HCT116 (cell line): ENCODE measurements at regions not wholly inside any gene's neighbourhood (a gene's known extent, or its start where the extent isn't known, plus 50 kb on each side); places are given as distances from the start of the nearest gene placed in this dataset.

Experiments
- ATAC-seq: fragments of 200-7000 bp; cut with Tn5 transposase; 2 replicates; pipeline ENCODE4 v1.9.1; 2020; ENCODE audit warnings: mild to moderate bottlenecking, moderate library complexity
- BruUV-seq: library from RNA; stranded (reverse); fragments of 400-500 nt; replicated peaks from 2 replicates; lab custom pipeline; 2021; lab: Mats Ljungman, UMichigan
- CTCF ChIA-PET: fragments of 300-600 bp; sonication (Branson Sonifier 250); formaldehyde crosslinking; loops from one replicate; lab custom pipeline; 2021; ENCODE audit warnings: antibody characterized with exemption; lab: Charles Lee
- POLR2A ChIA-PET: fragments of 300-600, 350-600 bp; sonication (Branson Sonifier 250); formaldehyde crosslinking; loops from one replicate; lab custom pipeline; 2021; ENCODE audit warnings: antibody characterized with exemption; lab: Charles Lee
- RAD21 ChIA-PET, 2 experiments: fragments of 300-600 bp; sonication (Branson Sonifier 250); formaldehyde crosslinking; loops; one replicate each; lab custom pipeline; 2023; ENCODE audit warnings: low total read pairs in 2 of 2; ENCODE audit not compliant: uncharacterized antibody in 2 of 2, unreplicated experiment in 2 of 2, low non-redundant PET in 1 of 2; lab: Charles Lee
- DNase-seq: peaks from one replicate; pipeline ENCODE4 v3.0.0-alpha.2; 2010; ENCODE audit warnings: low read depth, low spot score
- H2AFZ ChIP-seq: fragments of 200-600 bp; shearing (Covaris generic), sonication (generic); 2 replicates; pipeline ENCODE4 v1.6.1; 2017; ENCODE audit warnings: low read depth, mixed run types, mixed read lengths, antibody characterized with exemption, low read length; ENCODE audit not compliant: poor library complexity, severe bottlenecking
- H3K27ac ChIP-seq: 2 replicates; pipeline ENCODE4 v1.5.1; 2012; ENCODE audit warnings: low read depth, low read length
- H3K27me3 ChIP-seq: fragments of 200-600 bp; sonication (generic); 2 replicates; pipeline ENCODE4 v1.6.1; 2016; ENCODE audit warnings: mixed run types, low read length, mixed read lengths; ENCODE audit not compliant: insufficient read depth
- H3K36me3 ChIP-seq, 2 experiments: fragments of 200-500 bp in 1 of 2; fragments of 200-600 bp in 1 of 2; sonication (Bioruptor generic) in 1 of 2; sonication (generic) in 1 of 2; 2 replicates each; pipeline versions ENCODE4 v1.5.1 to v1.6.1; 2014 to 2016; ENCODE audit warnings: low read length in 2 of 2, inconsistent platforms in 1 of 2, mixed read lengths in 1 of 2, mixed run types in 1 of 2; ENCODE audit not compliant: insufficient read depth in 2 of 2, control insufficient read depth in 1 of 2
- H3K4me1 ChIP-seq, 2 experiments: fragments of 200-600 bp in 1 of 2; sonication (generic) in 1 of 2; 2 replicates each; pipeline versions ENCODE4 v1.5.1 to v1.6.1; 2012 to 2017; ENCODE audit warnings: low read length in 2 of 2, inconsistent platforms in 1 of 2, mild to moderate bottlenecking in 1 of 2, mixed read lengths in 1 of 2, mixed run types in 1 of 2, moderate library complexity in 1 of 2; ENCODE audit not compliant: insufficient read depth in 2 of 2, control insufficient read depth in 1 of 2
- H3K4me2 ChIP-seq: fragments of 200-600 bp; sonication (generic); 2 replicates; pipeline ENCODE4 v1.6.1; 2017; ENCODE audit warnings: mixed run types, low read length, mixed read lengths
- H3K4me3 ChIP-seq, 2 experiments: fragments of 200-600 bp in 1 of 2; sonication (generic) in 1 of 2; replicated peaks in 1 of 2; 2 replicates each; pipeline ENCODE4 v1.5.1; 2011 to 2016; ENCODE audit warnings: low read length in 2 of 2, control low read depth in 1 of 2, low read depth in 1 of 2, mild to moderate bottlenecking in 1 of 2, mixed read lengths in 1 of 2, mixed run types in 1 of 2
- H3K79me2 ChIP-seq: fragments of 200-600 bp; sonication (generic); 2 replicates; pipeline ENCODE4 v1.6.1; 2017; ENCODE audit warnings: mild to moderate bottlenecking, mixed run types, low read length, moderate library complexity, mixed read lengths; ENCODE audit not compliant: insufficient read depth
- H3K9ac ChIP-seq: fragments of 200-600 bp; sonication (generic); 2 replicates; pipeline ENCODE4 v1.6.1; 2016; ENCODE audit warnings: low read length, mixed read lengths
- H3K9me2 ChIP-seq: fragments of 200-600 bp; sonication (generic), shearing (Covaris generic); 2 replicates; pipeline ENCODE4 v1.6.1; 2017; ENCODE audit warnings: mixed run types, mild to moderate bottlenecking, moderate library complexity; ENCODE audit not compliant: insufficient read depth
- H3K9me3 ChIP-seq, 2 experiments: fragments of 200-500 bp in 1 of 2; fragments of 200-600 bp in 1 of 2; sonication (Bioruptor generic) in 1 of 2; sonication (generic) in 1 of 2; 2 replicates each; pipeline ENCODE4 v1.6.1; 2014 to 2017; ENCODE audit warnings: low read length in 2 of 2, mixed read lengths in 2 of 2, inconsistent platforms in 1 of 2, low read depth in 1 of 2, mild to moderate bottlenecking in 1 of 2, mixed run types in 1 of 2, moderate library complexity in 1 of 2; ENCODE audit not compliant: control insufficient read depth in 1 of 2, insufficient read depth in 1 of 2
- H4K20me1 ChIP-seq: fragments of 200-600 bp; sonication (generic), shearing (Covaris generic); 2 replicates; pipeline ENCODE4 v1.6.1; 2017; ENCODE audit warnings: mixed run types, mild to moderate bottlenecking, moderate library complexity; ENCODE audit not compliant: insufficient read depth
- CBX3 ChIP-seq: IDR thresholded peaks from 2 replicates; pipeline ENCODE4 v1.6.1; 2012; ENCODE audit warnings: low read depth
- CEBPB ChIP-seq: IDR thresholded peaks from 2 replicates; pipeline ENCODE4 v1.6.1; 2012; ENCODE audit warnings: low read depth
- EGR1 ChIP-seq: IDR thresholded peaks from 2 replicates; pipeline ENCODE4 v1.6.1; 2012; ENCODE audit warnings: low read depth
- ELF1 ChIP-seq: IDR thresholded peaks from 2 replicates; pipeline ENCODE4 v1.6.1; 2012; ENCODE audit warnings: low read depth, borderline replicate concordance
- EZH2 ChIP-seq: fragments of 200-600 bp; sonication (generic); IDR thresholded peaks from 2 replicates; pipeline ENCODE4 v1.6.1; 2017; ENCODE audit warnings: antibody characterized with exemption, mixed run types
- EZH2phosphoT487 ChIP-seq: fragments of 200-600 bp; IDR thresholded peaks from 2 replicates; pipeline ENCODE4 v1.6.1; 2018; ENCODE audit warnings: antibody characterized with exemption, borderline replicate concordance
- FOSL1 ChIP-seq: IDR thresholded peaks from 2 replicates; pipeline ENCODE4 v1.6.1; 2012; ENCODE audit warnings: low read depth
- JUND ChIP-seq: IDR thresholded peaks from 2 replicates; pipeline ENCODE4 v1.6.1; 2012
- POLR2AphosphoS5 ChIP-seq: IDR thresholded peaks from 2 replicates; pipeline ENCODE4 v1.6.1; 2011; ENCODE audit warnings: mild to moderate bottlenecking, low read depth, low read length, moderate library complexity
- RAD21 ChIP-seq: IDR thresholded peaks from 2 replicates; pipeline ENCODE4 v1.6.1; 2012; ENCODE audit warnings: low read depth, mild to moderate bottlenecking
- SRF ChIP-seq: IDR thresholded peaks from 2 replicates; pipeline ENCODE4 v1.6.1; 2012; ENCODE audit warnings: low read depth
- TCF7L2 ChIP-seq: IDR thresholded peaks from 2 replicates; pipeline ENCODE4 v1.7.0; 2011; ENCODE audit warnings: borderline replicate concordance, inconsistent platforms; ENCODE audit not compliant: insufficient read depth, insufficient read length; ENCODE audit errors: extremely low read depth
- YY1 ChIP-seq: IDR thresholded peaks from 2 replicates; pipeline ENCODE4 v1.6.1; 2011; ENCODE audit warnings: low read length, low read depth, moderate library complexity, mild to moderate bottlenecking; ENCODE audit not compliant: insufficient replicate concordance; ENCODE audit errors: extremely low read depth
- ZFX ChIP-seq: fragments of 450-650 bp; IDR thresholded peaks from 2 replicates; pipeline ENCODE4 v1.6.1; 2017
- intact Hi-C: fragments of 100-400 bp; cut with micrococcal nuclease; formaldehyde crosslinking; loops from 2 replicates; pipeline ENCODE4 v1.10.0; 2022
- TF ChIP-seq, protein P1 (sequence below): IDR thresholded peaks from 2 replicates; pipeline ENCODE4 v1.6.1; 2011; ENCODE audit warnings: mild to moderate bottlenecking, low read length, moderate library complexity; ENCODE audit not compliant: insufficient replicate concordance; ENCODE audit errors: extremely low read depth
- TF ChIP-seq, protein P2 (sequence below): IDR thresholded peaks from 2 replicates; pipeline ENCODE4 v1.6.1; 2012
- TF ChIP-seq, protein P3 (sequence below), 3 experiments: fragments of 200-600 bp in 1 of 3; sonication (generic) in 1 of 3; IDR thresholded peaks in 2 of 3; conservative IDR thresholded peaks in 1 of 3; 2 replicates each; pipeline ENCODE4 v1.5.1; 2012 to 2017; ENCODE audit warnings: low read depth in 2 of 3, low read length in 2 of 3, antibody characterized with exemption in 1 of 3, borderline replicate concordance in 1 of 3, control low read depth in 1 of 3, mild to moderate bottlenecking in 1 of 3, mixed read lengths in 1 of 3, mixed run types in 1 of 3, moderate library complexity in 1 of 3; ENCODE audit not compliant: insufficient read depth in 1 of 3
- TF ChIP-seq, protein P4 (sequence below): IDR thresholded peaks from 2 replicates; pipeline ENCODE4 v1.6.1; 2012; ENCODE audit warnings: low read depth

DNA sequence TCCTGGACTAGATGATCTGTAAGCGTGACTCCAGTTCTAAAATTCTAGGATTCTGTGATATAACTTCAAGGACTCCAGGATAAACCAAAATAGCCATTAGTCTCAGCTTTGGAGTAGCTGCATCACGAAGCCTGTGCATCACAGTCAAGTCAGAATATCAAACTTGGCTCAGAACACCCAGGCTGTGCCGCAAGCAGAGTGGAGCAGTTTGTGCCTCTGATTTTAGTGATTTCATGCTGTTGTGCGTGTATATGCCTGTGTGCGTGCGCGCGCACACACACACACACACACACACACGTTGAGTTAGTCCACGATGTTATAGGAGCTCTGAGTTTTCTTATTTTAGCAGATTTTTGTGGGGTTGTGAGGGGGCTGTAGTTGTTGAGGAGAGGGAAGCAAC, 356.6 kb upstream of the KCNH8 start:
- no peaks in the 10 kb centered on the region for H3K9me2 ChIP-seq
- H3K4me2 ChIP-seq = no peak overlapping the region
- H3K36me3 ChIP-seq = no peaks in the 10 kb centered on the region
- no TSS peak for BruUV-seq
- no peak overlapping the region for H3K9ac ChIP-seq
- CTCF ChIA-PET = no interaction called here
- POLR2A ChIA-PET = no interaction called here
- intact Hi-C loops = no loop called here
- H4K20me1 ChIP-seq = no peaks in the 10 kb centered on the region
- RAD21 ChIA-PET = no interaction called here
- ATAC-seq = no peak
- no peak overlapping the region for H3K4me3 ChIP-seq
- H2AFZ ChIP-seq = no peak overlapping the region
- no peaks in the 10 kb centered on the region for H3K27me3 ChIP-seq
- H3K9me3 ChIP-seq = no peaks in the 10 kb centered on the region
- no peak overlapping the region for H3K27ac ChIP-seq
- DNase-seq = no peak
- TF ChIP-seq, protein P1, sequence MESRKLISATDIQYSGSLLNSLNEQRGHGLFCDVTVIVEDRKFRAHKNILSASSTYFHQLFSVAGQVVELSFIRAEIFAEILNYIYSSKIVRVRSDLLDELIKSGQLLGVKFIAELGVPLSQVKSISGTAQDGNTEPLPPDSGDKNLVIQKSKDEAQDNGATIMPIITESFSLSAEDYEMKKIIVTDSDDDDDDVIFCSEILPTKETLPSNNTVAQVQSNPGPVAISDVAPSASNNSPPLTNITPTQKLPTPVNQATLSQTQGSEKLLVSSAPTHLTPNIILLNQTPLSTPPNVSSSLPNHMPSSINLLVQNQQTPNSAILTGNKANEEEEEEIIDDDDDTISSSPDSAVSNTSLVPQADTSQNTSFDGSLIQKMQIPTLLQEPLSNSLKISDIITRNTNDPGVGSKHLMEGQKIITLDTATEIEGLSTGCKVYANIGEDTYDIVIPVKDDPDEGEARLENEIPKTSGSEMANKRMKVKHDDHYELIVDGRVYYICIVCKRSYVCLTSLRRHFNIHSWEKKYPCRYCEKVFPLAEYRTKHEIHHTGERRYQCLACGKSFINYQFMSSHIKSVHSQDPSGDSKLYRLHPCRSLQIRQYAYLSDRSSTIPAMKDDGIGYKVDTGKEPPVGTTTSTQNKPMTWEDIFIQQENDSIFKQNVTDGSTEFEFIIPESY = no peak
- TF ChIP-seq ELF1 (no peak), EGR1 (no peak), EZH2 (no peak), CEBPB (no peak), SRF (no peak), POLR2AphosphoS5 (no peak), ZFX (no peak), JUND (no peak), FOSL1 (no peak), RAD21 (no peak), CBX3 (no peak), EZH2phosphoT487 (no peak), YY1 (no peak), TCF7L2 (no peak)
- TF ChIP-seq, protein P2, sequence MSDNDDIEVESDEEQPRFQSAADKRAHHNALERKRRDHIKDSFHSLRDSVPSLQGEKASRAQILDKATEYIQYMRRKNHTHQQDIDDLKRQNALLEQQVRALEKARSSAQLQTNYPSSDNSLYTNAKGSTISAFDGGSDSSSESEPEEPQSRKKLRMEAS = no peak
- TF ChIP-seq, protein P3, sequence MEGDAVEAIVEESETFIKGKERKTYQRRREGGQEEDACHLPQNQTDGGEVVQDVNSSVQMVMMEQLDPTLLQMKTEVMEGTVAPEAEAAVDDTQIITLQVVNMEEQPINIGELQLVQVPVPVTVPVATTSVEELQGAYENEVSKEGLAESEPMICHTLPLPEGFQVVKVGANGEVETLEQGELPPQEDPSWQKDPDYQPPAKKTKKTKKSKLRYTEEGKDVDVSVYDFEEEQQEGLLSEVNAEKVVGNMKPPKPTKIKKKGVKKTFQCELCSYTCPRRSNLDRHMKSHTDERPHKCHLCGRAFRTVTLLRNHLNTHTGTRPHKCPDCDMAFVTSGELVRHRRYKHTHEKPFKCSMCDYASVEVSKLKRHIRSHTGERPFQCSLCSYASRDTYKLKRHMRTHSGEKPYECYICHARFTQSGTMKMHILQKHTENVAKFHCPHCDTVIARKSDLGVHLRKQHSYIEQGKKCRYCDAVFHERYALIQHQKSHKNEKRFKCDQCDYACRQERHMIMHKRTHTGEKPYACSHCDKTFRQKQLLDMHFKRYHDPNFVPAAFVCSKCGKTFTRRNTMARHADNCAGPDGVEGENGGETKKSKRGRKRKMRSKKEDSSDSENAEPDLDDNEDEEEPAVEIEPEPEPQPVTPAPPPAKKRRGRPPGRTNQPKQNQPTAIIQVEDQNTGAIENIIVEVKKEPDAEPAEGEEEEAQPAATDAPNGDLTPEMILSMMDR (IDR thresholded peaks at IDR 0.05 in 2 of 3, conservative IDR thresholded peaks at IDR 0.05 in 1 of 3; ENCODE audit: borderline replicate concordance in 1 of 3, insufficient read depth in 1 of 3, low read depth in 2 of 3, low read length in 2 of 3) = no peak
- TF ChIP-seq, protein P4, sequence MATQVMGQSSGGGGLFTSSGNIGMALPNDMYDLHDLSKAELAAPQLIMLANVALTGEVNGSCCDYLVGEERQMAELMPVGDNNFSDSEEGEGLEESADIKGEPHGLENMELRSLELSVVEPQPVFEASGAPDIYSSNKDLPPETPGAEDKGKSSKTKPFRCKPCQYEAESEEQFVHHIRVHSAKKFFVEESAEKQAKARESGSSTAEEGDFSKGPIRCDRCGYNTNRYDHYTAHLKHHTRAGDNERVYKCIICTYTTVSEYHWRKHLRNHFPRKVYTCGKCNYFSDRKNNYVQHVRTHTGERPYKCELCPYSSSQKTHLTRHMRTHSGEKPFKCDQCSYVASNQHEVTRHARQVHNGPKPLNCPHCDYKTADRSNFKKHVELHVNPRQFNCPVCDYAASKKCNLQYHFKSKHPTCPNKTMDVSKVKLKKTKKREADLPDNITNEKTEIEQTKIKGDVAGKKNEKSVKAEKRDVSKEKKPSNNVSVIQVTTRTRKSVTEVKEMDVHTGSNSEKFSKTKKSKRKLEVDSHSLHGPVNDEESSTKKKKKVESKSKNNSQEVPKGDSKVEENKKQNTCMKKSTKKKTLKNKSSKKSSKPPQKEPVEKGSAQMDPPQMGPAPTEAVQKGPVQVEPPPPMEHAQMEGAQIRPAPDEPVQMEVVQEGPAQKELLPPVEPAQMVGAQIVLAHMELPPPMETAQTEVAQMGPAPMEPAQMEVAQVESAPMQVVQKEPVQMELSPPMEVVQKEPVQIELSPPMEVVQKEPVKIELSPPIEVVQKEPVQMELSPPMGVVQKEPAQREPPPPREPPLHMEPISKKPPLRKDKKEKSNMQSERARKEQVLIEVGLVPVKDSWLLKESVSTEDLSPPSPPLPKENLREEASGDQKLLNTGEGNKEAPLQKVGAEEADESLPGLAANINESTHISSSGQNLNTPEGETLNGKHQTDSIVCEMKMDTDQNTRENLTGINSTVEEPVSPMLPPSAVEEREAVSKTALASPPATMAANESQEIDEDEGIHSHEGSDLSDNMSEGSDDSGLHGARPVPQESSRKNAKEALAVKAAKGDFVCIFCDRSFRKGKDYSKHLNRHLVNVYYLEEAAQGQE = no peak
- TF ChIP-seq, all 23 proteins: peak for 0
- Histone ChIP-seq H3K79me2 (no peaks in the 10 kb centered on the region), H3K4me1 (no peaks in the 10 kb centered on the region)
